GM12865 (cell line): ENCODE measurements at regions not wholly inside any gene's neighbourhood (a gene's known extent, or its start where the extent isn't known, plus 50 kb on each side); places are given as distances from the start of the nearest gene placed in this dataset.
"Not testable (repeated sequence)": the region's sequence is repeated elsewhere in the genome, so short reads cannot be mapped to it uniquely, and the experiment has no call there.

Experiments
- DNase-seq: peaks from one replicate; pipeline ENCODE4 v3.0.0; 2010; ENCODE audit warnings: low read depth
- H3K4me3 ChIP-seq: 2 replicates; pipeline ENCODE4 v1.5.1; 2011; ENCODE audit warnings: mild to moderate bottlenecking, low read depth, low read length, control low read depth
- TF ChIP-seq, protein P1 (sequence below): IDR thresholded peaks from 2 replicates; pipeline ENCODE4 v1.5.1; 2011; ENCODE audit warnings: low read length, control low read depth, low read depth, inconsistent platforms; ENCODE audit not compliant: insufficient read depth; ENCODE audit errors: missing control alignments

- TF ChIP-seq, protein P1, sequence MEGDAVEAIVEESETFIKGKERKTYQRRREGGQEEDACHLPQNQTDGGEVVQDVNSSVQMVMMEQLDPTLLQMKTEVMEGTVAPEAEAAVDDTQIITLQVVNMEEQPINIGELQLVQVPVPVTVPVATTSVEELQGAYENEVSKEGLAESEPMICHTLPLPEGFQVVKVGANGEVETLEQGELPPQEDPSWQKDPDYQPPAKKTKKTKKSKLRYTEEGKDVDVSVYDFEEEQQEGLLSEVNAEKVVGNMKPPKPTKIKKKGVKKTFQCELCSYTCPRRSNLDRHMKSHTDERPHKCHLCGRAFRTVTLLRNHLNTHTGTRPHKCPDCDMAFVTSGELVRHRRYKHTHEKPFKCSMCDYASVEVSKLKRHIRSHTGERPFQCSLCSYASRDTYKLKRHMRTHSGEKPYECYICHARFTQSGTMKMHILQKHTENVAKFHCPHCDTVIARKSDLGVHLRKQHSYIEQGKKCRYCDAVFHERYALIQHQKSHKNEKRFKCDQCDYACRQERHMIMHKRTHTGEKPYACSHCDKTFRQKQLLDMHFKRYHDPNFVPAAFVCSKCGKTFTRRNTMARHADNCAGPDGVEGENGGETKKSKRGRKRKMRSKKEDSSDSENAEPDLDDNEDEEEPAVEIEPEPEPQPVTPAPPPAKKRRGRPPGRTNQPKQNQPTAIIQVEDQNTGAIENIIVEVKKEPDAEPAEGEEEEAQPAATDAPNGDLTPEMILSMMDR = no peak
- no peak overlapping the region for H3K4me3 ChIP-seq
- no peak for DNase-seq
These were observed 1210.1 kb upstream of the SPRY2 start for GRCh38 chr13:81551036-81551435.

- not testable (repeated sequence) for DNase-seq, H3K4me3 ChIP-seq
These were observed 1205.4 kb upstream of the SPRY2 start for GRCh38 chr13:81546294-81546693.

DNA sequence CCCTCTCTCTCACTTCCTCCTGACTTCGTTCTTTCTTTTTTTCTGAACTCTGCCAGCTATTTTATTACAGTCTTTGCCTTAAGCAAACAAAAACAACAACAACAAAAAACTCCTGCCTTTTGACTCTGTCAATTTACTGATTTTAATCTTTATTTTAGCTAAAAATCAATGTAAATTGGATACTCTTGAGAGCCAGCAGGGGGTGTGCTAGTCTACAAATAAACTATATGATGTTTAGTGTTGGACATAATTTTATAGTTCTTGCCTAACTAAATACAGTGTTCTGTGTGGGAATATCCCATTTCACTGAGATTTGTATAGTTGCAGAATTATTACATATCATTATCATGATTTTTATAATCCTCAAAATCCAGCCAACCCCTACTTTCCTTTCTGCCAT lies 1199.9 kb upstream of the SPRY2 start:
- TF ChIP-seq, protein P1 = no peak
- DNase-seq = no peak
- no peak overlapping the region for H3K4me3 ChIP-seq

GRCh38 chr13:81539643-81540150 lies 1198.8 kb upstream of the SPRY2 start:
- DNase-seq = no peak
- TF ChIP-seq, protein P1 = no peak

GRCh38 chr13:81498969-81499368 lies 1158.0 kb upstream of the SPRY2 start:
- TF ChIP-seq, protein P1 = no peak
- DNase-seq = no peak
- no peak overlapping the region for H3K4me3 ChIP-seq

More at GRCh38 chr13:81539643-81540150, 1198.8 kb upstream of the SPRY2 start:
- H3K4me3 ChIP-seq = no peak overlapping the region

- DNase-seq = no peak
- no peak overlapping the region for H3K4me3 ChIP-seq
- TF ChIP-seq, protein P1 = no peak
These were observed 1152.2 kb upstream of the SPRY2 start for GRCh38 chr13:81493144-81493543.

DNA sequence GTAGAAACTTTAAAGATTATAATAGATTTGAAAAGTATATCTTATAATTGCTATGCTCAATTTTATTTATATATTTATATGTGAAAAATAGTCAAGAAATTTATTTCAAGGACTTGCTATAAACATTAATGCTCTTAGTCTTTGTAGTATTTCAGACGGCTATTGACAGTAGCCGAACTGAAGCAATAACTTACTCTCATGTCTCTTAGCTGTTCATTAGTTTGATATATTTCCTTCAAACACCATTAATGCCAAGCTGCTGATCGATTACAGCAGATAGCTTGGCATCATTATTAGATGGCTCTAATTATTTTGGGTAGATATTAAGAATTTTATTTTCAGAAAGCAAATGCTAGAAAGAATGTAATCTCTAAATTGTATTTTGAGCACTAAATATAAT lies 1151.5 kb upstream of the SPRY2 start:
- TF ChIP-seq, protein P1 = no peak
- DNase-seq = no peak
- H3K4me3 ChIP-seq = no peak overlapping the region
